ENCODE measurements at regions not wholly inside any gene's neighbourhood (a gene's known extent, or its start where the extent isn't known, plus 50 kb on each side); places are given as distances from the start of the nearest gene placed in this dataset.

- DNase-seq, result no peak
- H3K27ac ChIP-seq, result no peak overlapping the region
- TF ChIP-seq CTCF (IDR thresholded peaks at IDR 0.05; ENCODE audit: low read depth, low read length), result no peak
- H3K9me3 ChIP-seq (ENCODE audit: severe bottlenecking), result no peaks in the 10 kb centered on the region
- H3K4me3 ChIP-seq (ENCODE audit: low read depth, low read length), result no peak overlapping the region
- no peaks in the 10 kb centered on the region for H3K36me3 ChIP-seq
- H3K27me3 ChIP-seq (ENCODE audit: insufficient read depth, low read depth, severe bottlenecking), result no peaks in the 10 kb centered on the region
These were observed 419.4 kb downstream of the MN1 start for GRCh38 chr22:27381960-27382742.

- no peak for DNase-seq
- Histone ChIP-seq H3K4me3 (ENCODE audit: low read depth, low read length) (no peak overlapping the region), H3K27me3 (ENCODE audit: insufficient read depth, low read depth, severe bottlenecking) (no peaks in the 10 kb centered on the region), H3K9me3 (ENCODE audit: severe bottlenecking) (no peaks in the 10 kb centered on the region), H3K27ac (no peak overlapping the region), H3K36me3 (no peaks in the 10 kb centered on the region)
- no peak for TF ChIP-seq CTCF (IDR thresholded peaks at IDR 0.05; ENCODE audit: low read depth, low read length)
These were observed 418.6 kb downstream of the MN1 start for GRCh38 chr22:27382947-27383346.

- no peaks in the 10 kb centered on the region for H3K27me3 ChIP-seq (ENCODE audit: insufficient read depth, low read depth, severe bottlenecking)
These were observed 417.7 kb downstream of the MN1 start for GRCh38 chr22:27383896-27384295.

GRCh38 chr22:27385261-27385998 lies 416.1 kb downstream of the MN1 start:
- H3K36me3 ChIP-seq, result no peaks in the 10 kb centered on the region
- no peaks in the 10 kb centered on the region for H3K27me3 ChIP-seq (ENCODE audit: insufficient read depth, low read depth, severe bottlenecking)
- H3K27ac ChIP-seq, result no peak overlapping the region
- no peak for DNase-seq
- TF ChIP-seq CTCF (IDR thresholded peaks at IDR 0.05; ENCODE audit: low read depth, low read length), result no peak
- H3K4me3 ChIP-seq (ENCODE audit: low read depth, low read length), result no peak overlapping the region
- H3K9me3 ChIP-seq (ENCODE audit: severe bottlenecking), result no peaks in the 10 kb centered on the region

More at GRCh38 chr22:27383896-27384295, 417.7 kb downstream of the MN1 start:
- Histone ChIP-seq H3K27ac (no peak overlapping the region), H3K9me3 (ENCODE audit: severe bottlenecking) (no peaks in the 10 kb centered on the region), H3K4me3 (ENCODE audit: low read depth, low read length) (no peak overlapping the region), H3K36me3 (no peaks in the 10 kb centered on the region)
- TF ChIP-seq CTCF (IDR thresholded peaks at IDR 0.05; ENCODE audit: low read depth, low read length), result no peak
- no peak for DNase-seq

GRCh38 chr22:27386186-27386585 lies 415.4 kb downstream of the MN1 start:
- Histone ChIP-seq H3K36me3 (no peaks in the 10 kb centered on the region), H3K9me3 (ENCODE audit: severe bottlenecking) (no peaks in the 10 kb centered on the region), H3K27ac (no peak overlapping the region), H3K4me3 (ENCODE audit: low read depth, low read length) (no peak overlapping the region), H3K27me3 (ENCODE audit: insufficient read depth, low read depth, severe bottlenecking) (no peaks in the 10 kb centered on the region)
- TF ChIP-seq CTCF (IDR thresholded peaks at IDR 0.05; ENCODE audit: low read depth, low read length), result no peak
- no peak for DNase-seq
